ENCODE measurements at regions not wholly inside any gene's neighbourhood (a gene's known extent, or its start where the extent isn't known, plus 50 kb on each side); places are given as distances from the start of the nearest gene placed in this dataset.

DNA sequence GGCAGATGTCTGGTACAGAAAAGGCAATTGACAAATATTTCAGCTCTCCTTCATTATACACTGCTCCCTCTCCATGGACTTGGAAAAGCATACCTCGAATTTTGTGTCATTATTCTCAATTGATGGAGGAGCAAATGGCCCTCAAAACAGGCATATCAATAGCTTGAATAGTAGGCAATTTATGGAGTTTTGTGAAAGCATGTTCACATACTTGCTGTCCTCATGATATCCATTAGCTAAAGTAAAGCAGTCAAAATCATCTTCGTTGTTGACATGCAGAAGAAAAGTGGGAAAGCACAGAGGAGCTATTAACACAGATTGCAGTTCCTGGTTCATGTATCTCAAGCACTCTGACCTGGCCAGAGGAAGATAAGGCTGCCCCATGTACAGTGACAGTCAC, 472.8 kb downstream of the CCSER2 start:
- no peak for DNase-seq

DNA sequence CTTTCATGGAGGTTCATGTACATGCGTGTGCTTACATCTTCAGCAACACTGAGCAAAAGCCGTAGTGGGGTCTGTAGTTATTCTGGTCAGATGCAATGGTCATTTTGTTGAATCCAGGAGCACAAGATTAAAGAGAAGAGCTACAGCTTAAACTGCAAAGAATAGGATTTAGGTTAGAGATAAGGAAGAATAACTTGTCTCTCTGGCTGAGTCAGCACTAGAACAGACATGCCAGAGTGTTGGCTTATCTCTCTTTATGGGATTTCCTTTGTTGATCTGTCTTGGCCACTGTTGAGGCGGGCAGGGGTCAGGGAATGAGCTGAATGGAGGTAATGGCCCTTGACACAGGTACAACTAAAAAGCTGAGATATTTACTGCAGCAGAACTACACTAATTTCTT, 473.5 kb downstream of the CCSER2 start:
- DNase-seq, result no peak

DNA sequence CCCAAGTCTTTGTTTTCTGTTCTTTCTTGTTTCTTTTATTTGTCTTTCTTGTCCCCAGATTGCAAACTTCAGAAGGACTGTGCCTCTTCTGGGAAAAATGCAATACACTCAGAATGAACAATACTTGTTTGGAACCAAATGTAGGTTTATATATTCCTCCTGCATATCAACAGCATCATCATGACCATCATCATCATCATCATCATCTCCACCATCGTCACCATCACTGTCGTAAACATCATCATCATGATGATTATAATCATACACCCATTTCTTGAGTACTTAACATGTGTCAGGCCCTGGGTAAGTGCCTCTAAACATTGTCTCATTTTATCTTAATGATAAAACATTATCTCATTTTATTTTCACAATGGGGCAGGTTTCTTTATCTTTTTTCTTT, 476.8 kb downstream of the CCSER2 start:
- DNase-seq, result no peak

DNA sequence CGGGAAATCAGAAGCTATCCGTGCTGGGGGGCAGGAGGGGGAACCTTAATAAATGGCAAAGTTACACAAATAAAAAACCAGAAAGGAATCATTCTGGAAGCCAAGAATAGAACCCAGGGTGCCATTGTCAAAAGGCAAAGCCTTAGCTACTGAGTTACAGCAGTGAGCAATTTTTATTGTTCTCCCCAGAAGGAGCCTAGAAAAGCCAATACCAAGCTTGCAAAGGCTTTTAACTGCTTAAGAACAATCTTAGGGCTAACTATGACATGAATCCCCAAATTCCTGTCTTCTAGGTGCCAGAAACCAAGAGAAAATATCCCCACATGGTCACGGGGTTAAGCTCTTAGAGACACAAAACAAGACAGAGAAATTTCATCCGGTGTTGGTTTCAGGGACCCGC, 482.7 kb downstream of the CCSER2 start:
- DNase-seq, result no peak

DNA sequence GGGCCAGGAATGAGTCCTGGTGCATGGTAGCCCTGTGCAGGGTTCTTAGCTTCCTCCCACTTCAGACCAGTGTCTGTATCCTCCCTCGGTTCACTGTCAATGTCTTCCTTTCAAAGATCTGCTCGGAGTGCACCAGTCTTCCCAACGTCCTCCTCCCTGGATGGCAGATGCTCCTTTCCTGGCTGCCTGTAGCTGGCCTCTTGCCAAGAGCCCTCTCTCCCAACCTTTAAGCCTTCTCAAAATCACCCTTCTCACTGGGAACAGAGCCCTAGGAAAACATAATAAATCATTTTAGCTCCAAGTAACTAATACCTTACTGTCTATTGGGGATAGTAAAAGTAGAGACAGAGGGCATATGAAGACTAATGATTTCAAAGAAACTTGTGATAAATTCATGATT, 490.6 kb downstream of the CCSER2 start:
- no peak for DNase-seq

DNA sequence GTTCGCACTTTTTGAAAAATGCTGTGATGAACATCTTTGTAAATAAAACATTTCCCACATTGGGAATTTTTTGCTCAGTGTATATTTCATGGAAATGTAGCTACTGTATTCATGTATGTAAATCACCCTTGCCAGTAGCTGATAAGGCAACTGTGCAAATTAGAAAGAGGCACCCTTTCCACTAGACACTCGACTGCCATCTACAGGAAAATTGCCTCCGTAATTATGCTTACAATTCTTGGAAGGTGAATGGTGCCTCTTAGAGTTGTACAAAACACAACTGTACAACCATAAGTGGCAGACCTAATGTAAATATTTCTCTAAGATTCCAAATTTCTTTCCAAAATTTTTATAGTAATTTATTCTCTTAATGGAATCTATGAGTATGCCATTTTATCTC, 491.7 kb downstream of the CCSER2 start:
- no peak for DNase-seq

DNA sequence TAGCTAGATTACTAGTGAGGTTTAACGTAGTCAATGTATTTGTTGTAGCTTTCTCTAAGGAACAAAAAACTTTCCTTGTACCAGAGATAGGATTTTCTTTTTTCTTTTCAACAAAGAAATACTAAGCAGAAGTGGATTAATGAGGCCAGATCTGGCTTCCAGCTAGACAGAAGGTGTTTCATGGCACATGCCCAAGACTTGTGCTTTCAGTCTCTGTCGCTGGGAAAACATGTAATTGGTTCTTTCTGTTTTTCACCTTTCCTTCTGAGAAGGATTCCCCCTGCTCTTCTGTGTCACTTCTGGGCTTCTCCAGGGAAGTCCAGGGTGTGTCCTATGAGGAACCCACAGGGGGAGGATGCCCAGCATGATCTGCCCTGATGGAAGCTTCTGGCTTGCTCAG, 492.2 kb downstream of the CCSER2 start:
- DNase-seq, result no peak

DNA sequence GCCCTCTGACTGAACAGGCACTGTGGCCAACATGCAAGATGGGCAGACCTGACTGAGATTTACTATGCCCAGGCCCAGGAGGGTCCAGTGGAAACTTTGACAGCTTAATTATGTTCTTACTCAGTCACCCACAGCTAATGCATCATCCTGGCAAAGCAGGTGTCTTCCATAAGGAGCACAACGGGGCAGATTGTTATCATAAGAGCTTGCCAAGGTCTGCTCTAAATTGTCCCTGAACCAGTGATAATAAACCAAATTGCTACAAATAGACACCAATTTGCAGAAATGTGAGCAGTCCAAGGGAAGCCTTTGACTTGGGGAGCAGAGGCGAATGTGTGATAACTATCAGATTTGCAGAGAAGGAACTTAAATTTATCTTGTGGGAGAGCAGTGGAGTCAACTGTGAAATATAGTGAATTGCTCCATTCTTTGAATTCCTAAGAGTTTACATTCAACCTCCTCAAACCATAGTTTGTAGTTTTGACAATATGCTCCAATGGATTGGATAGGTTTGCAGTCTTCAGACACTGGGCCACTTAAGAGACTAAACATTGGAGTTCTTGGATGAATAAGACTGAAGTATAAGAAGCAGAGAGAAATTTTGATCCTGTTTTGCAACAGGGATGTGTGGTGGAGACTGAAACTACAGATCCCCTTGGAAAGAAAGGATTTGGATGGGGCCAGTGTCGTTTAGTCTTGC, 494.7 kb downstream of the CCSER2 start:
- no peak for DNase-seq

DNA sequence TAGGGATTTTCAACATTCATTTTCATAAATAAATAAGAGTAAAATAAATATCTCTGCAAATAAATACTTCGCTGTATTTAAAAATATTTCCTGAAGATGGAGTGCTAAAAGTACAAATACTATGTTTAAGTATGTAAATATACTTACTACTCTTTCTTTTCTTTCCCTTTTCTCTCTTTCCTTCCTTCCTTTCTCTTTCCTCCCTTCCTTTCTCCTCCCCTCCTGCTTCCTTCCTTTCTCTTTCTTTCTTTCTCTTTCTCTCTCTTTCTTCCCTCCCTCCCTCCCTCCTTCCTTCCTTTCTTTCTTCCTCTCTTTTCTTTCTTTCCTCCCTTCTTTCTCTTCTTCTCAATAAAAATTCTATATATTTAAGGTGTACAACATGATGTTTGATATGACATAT, 496.1 kb downstream of the CCSER2 start:
- no peak for DNase-seq

DNA sequence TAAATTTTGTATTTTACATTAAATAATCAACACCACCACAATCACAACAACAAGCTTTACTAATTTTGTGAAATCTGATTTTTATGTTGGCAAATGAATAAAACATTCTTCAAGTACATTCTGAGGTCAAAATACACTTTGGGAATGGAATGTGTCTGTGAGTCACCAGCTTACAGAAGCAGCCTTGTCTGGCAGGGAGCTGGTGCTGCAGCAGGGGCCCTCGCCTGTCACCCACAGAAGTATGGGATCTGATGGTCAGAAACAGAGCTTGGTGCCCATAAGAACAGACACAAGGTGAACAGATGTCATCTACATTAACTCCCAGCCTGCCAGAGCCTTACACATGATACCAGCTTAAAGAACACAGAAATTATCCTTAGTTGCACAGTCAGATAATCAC, 496.9 kb downstream of the CCSER2 start:
- no peak for DNase-seq

DNA sequence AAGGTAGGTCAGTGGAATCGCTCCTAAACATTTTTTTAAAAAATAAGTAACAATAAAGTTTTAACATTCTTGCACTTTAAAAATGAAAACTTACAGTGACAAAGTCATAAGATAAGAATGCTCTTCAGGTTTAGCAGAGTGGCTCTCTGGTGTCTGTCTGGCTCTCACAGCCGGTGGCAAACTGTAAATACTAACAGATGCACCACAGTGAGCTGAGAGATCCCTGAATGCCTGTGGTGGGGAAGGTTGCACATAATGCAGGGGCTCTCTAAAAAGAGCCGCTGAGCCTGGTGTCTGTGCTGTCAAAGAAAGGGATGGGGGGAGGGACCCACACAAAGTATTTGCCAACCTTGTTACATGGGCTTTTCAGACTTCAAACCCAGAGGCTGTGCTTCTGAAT, 498.3 kb downstream of the CCSER2 start:
- DNase-seq, result no peak

DNA sequence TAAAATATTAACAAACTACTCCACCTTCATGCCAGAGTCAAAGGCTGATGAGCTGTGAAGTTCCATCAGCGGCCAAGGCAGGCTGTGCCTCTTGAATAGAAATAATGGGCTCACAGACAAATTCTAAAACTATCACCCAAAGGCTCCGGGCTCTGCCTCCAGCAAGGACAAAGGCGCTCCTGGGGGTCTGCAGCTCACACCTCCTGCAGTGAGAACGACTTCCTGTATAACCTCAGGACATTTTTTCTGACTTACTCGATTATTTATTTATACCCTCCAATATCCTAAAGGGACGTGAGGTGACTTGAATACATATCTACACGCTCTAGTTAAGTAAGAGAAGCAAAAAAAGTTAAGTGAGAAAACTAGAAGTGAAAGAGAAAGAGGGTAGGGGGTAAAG, 500.7 kb downstream of the CCSER2 start:
- DNase-seq, result no peak

DNA sequence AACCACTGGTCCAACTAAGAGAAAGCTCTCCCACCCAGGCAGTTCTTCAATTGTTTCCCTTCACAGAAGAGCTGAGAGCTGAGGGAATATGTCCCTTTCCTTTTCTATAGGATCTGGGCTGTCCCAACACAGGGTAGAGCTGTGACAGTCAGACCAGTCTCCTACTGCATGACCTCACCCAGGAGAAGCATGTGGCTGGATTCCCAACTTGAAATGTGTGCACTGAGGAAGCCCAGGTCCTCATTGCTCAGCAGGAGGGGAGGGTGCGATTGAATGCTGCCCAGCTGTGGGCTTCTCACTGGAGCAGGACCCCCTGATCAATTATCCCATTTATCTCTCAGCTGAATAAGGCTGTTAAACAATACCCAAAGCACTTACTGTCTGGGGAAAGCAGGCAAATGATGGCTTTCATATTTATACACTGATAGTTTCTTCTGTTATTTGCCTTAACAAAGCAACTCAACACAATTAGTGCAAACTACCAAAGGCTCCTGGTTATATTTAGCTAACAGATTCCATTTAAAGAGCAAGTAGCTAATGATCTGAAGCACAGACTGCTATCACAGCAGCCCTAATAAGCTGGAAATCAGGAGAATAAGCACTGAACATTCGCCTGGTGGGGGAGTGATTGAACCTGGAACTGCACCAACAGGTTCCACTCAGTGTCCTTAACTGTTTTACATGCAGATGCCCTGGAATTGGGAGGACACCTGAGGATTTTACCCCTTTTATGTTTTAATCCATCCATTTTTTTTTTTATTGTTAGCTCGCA, 508.8 kb downstream of the CCSER2 start:
- no peak for DNase-seq

DNA sequence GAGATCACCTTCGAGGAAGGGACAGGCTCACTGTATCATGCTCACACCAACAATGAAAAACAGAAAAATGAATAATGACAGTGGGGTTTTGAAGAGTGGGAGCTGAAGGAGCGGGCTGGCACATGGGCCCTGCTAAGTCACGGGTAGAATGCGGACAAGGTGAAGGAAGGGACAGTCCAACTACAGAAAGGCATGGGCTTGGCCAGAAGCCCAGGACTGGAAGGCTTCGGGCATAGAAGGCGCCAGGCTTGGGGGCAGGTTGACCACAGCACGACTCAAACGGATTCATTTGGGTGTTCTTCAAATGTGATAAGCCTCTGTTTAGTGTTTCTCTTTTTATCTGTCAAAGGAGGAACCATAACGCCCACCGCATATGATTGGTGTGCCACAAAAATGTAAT, 509.5 kb downstream of the CCSER2 start:
- DNase-seq, result no peak

DNA sequence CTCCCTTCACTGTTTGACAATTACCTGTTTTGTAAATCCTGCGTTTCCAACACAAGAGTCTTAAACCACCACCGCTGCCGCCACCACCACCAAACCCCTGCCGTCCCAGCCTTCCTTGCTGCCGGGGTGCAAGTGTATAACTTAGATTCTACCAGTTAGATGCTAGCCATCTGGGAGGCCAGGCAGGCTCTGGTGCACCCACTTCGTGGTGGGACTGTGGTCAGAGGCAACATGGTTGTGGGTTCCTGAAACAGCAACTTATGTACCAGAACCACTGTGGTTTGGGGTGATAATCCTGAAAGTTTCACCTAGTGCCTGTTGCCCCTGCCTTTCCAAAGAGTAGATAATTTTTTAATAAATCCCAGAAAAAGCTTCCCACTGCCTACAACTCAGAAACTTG, 510.5 kb downstream of the CCSER2 start:
- no peak for DNase-seq

DNA sequence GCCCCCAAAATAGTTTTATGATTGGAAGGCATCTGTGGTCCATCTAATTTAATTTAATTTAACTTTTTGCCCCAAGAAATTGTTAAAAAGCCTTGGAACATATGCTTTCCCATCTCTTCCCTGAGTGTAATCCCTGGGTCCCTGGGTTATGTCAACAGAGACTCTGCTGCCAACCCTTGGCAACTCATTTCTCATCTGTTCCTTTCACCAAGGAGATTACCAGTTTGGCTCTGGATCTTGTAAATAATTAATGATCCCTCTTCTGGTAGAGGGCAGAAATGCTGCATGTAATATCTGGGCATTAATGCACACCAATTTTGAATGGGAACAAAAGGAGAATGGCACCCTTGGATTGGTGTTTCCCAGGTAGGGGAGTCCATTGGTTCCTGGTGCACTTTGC, 514.2 kb downstream of the CCSER2 start:
- no peak for DNase-seq

DNA sequence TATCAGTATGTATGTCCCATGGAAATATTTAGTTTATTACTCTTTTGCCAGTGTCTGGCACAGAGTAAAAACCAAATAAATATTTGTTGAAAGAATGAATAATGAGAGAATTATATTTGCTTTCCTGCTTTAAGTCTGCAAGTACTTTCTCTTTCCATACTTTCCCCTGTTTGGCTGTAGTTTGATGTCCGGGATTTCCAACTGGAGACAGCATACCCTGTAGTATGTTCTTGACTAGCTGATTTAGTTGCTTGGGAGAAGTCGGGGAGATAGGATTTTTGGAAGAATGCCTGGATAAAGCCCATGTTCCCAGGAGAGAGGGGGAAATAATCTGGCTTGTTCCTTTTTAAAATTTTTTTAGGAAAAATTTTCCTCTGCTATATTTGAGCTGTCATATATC, 516.1 kb downstream of the CCSER2 start:
- no peak for DNase-seq

DNA sequence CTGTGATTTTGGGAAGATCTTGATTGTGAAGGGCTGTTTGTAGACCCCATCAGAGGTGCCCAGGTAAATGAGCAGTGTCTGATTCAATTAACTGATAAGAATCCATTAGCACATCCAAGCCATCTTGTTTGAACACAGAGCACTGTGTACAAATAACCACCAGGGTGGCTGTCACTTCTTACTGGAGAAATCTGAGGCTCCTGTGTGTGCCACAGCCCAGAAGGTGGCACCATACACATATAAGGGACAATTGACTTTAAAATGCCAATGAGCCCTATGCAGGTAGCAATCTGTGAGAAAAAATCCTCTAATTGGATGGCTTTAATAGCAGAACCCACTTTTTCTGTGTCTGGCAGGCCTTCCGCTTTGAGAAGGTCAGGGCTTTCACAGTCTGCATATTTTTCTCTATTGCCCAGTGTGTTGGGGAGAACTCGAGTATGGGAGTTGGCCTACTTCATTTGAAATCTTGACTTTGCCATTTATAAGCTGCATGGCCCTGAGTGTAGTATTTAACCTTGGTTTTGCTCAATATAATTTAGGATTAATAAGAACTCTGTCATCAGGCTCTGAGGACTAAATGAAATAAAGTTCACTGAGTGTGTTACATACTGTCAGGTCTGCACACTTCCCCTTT, 517.4 kb downstream of the CCSER2 start:
- DNase-seq, result peak; percentile 6

DNA sequence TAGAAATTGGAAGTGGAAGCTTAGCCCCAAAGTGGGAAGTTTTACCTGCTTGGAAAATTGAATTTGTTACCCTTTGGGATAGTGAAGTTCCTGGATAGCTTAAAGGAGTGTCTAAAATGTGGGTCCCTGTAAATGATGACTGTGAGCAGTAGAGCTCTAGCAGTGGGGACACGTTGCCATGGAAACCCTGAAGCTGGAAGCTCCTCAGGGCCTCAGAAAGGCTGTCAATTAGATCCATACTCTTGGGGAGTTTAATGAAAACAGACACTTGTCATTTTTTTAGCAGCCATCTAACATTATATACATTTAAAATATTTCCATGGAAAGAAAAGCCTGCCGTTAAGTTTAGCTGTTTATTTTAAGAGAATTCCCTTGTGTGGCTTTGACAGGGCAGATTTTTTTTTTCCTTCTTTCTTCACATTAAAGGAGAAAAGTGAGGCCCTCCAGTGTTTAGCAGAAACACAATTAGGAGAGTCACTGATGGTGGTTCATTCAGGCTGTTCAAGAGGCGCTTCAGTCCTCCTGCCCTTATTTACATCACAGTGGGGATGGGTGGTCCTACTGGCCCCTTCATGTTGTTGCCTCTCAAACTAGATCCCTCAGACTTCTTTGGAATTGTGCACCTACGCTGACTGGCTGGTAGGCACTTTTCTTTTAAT, 518.4 kb downstream of the CCSER2 start:
- no peak for DNase-seq

DNA sequence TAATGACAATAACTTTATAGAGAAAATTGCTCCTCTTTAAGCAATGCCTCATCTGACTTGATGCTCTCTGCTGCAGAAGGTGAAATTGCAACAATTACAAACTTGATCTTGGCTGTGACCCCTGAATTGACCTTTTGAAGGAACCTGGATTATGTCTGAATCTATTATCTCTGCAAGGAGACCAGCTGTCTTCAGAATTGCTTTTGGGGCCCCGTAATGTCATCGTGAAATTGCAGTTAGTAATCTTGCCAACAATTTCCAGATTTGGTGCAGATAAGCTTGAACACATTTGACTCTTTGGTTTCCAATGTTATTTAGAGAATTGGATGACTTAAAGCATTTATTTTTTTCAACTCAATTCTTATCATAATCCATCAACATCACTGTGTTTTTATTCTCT, 520.6 kb downstream of the CCSER2 start:
- no peak for DNase-seq

DNA sequence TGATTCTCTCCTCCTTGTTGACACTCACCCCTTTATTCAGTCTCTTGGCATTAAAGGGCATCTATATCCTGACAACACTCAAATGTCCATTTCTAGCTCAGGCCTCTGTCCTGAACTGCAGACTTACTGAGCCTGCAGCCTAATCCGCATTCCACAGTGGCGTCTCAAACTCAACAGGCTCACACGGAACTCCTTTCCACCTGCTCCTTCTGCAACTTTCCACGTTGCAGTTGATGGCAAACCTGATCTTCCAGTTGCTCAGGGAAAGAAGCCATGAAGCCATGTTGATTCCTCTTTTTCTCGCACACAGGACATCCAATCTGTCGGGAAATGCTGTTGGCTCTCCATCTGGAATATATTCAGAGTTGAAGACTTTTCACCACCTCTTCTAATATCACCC, 522.4 kb downstream of the CCSER2 start:
- DNase-seq, result no peak

DNA sequence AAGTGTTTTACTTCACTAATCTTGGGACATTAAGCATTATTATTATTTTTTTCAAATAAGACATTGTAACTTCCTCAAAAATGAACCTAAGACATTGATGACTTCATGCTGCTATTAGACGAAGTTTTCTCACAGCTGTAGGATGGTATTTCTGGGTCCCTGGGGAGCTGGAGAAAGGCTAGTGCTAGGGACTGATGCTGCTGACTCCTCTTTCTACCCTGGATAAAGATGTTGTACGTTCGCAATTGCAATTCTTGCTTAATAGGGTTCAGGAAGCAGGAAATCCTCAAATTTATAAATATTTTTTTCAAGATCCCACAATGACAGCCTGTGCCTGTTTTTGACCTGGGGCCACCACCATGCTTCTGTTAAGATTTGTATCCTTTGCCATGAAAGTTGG, 526.0 kb downstream of the CCSER2 start:
- DNase-seq, result no peak

DNA sequence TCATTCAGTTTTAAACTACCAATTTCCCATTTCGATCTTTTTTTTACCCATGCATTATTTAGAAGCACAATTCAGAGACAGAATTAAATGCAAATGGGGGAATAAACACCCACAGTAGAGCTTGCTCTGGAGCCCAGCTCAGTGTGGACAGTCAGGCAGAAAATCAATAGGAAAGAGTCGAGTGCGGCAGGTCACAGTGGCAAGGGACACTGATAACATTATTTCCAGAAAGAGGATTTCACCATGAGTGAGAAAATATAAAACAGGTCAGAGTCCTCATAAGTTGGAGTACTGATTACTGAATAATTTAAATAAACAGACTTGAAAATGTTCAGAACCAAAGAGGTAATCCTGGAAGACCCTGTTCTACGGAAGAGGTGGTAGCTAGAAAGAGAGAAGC, 532.5 kb downstream of the CCSER2 start:
- DNase-seq, result no peak

DNA sequence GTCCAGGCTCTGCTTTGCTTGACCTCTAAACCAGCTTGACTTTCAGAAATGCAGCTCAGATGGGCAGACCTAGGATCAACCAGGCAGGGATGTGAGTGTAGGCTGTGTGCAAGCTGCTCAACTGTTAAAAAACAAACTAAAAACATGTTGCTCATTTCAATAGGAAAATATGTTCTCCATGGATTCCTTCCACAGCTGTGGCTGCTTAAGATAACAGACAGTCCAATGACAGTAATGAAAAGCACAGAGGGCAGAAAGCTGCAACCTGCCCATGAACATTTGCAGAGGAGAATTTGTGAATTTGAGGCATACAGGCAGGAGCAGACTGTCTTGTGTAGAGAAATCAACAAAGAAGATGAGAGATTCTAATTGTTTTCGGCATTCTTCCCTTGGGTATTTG, 534.2 kb downstream of the CCSER2 start:
- DNase-seq, result no peak
